Esophagus squamous epithelium (tissue), 5 donors: ENCODE measurements at regions not wholly inside any gene's neighbourhood (a gene's known extent, or its start where the extent isn't known, plus 50 kb on each side); places are given as distances from the start of the nearest gene placed in this dataset.
"Not testable (repeated sequence)": the region's sequence is repeated elsewhere in the genome, so short reads cannot be mapped to it uniquely, and the experiment has no call there.

Source experiments
- DNase-seq: peaks from one replicate; lab custom pipeline; 2025; lab: John Stamatoyannopoulos, UW
- H3K27ac ChIP-seq, 4 donors: fragments of 200-600 bp; sonication (generic); one replicate each; pipeline ENCODE4 v1.5.1; 2016 to 2019; ENCODE audit warnings: mild to moderate bottlenecking in 1 of 4
- H3K27me3 ChIP-seq, 4 donors: fragments of 200-600 bp; sonication (generic); 1 replicate in 3 of 4; 2 replicates in 1 of 4; pipeline versions ENCODE4 v1.5.1 to v1.6.0; 2017 to 2021; ENCODE audit warnings: antibody characterized with exemption in 1 of 4
- H3K36me3 ChIP-seq, 3 donors: fragments of 200-600 bp; sonication (generic); one replicate each; pipeline ENCODE4 v1.5.1; 2016 to 2019
- H3K4me1 ChIP-seq, 3 donors: fragments of 200-600 bp; sonication (generic); one replicate each; pipeline ENCODE4 v1.5.1; 2017 to 2019
- H3K4me3 ChIP-seq, 4 donors: fragments of 200-600 bp; sonication (generic); 1 replicate in 3 of 4; 2 replicates in 1 of 4; pipeline ENCODE4 v1.5.1; 2016 to 2019; ENCODE audit warnings: mild to moderate bottlenecking in 2 of 4, moderate library complexity in 1 of 4
- H3K9me3 ChIP-seq, 3 donors: fragments of 200-600 bp; sonication (generic); one replicate each; pipeline ENCODE4 v1.5.1; 2016 to 2019
- POLR2A ChIP-seq, 4 donors: fragments of 450-650 bp; IDR thresholded peaks; one replicate each; pipeline ENCODE4 v1.6.1; 2017; ENCODE audit warnings: antibody characterized with exemption in 4 of 4, mild to moderate bottlenecking in 4 of 4, moderate library complexity in 3 of 4
- WGBS, 2 donors: methylation state at CpG; one replicate each; pipeline ENCODE4 v1.1.5; 2018; 5-methylcytosine and 5-hydroxymethylcytosine counted together
- intact Hi-C: fragments of 100-400 bp; cut with DNase I; formaldehyde crosslinking; loops from one replicate; pipeline ENCODE4 v1.15.0; 2022
- TF ChIP-seq, protein P1 (sequence below), 6 experiments: fragments of 450-650 bp in 4 of 6; fragments of 200-600 bp in 2 of 6; sonication (generic) in 2 of 6; IDR thresholded peaks; one replicate each; pipeline ENCODE4 v1.5.1; 2016 to 2019; ENCODE audit warnings: antibody characterized with exemption in 6 of 6, mild to moderate bottlenecking in 4 of 6, moderate library complexity in 4 of 6
- donor health status: DM: yes; HTN: yes; CAD: no.

DNA sequence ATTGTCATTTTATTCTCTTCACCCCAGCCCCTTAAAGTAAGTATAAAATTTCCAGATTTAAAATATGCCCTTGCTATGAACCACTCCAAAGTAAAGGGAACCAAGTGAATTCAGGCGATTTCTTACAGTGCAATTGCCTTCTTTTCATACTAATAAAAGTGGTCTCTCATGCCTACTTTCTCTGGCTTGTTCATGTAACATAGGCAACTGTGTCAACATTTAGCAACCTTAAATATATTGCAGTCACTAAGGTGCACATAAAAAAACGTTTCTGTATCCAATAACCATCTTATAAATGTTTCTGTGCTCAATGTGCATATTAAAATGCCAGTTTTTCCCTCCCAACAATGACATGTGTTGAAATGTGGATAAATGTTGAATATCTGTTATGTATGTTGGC, 271.6 kb upstream of the DCN start:
- intact Hi-C loops: no loop called here
- DNase-seq: no peak
- H3K27me3 ChIP-seq: no peaks in the 10 kb centered on the region
- H3K4me1 ChIP-seq: no peaks in the 10 kb centered on the region
- TF ChIP-seq POLR2A (IDR thresholded peaks at IDR 0.05): no peak
- TF ChIP-seq, protein P1, sequence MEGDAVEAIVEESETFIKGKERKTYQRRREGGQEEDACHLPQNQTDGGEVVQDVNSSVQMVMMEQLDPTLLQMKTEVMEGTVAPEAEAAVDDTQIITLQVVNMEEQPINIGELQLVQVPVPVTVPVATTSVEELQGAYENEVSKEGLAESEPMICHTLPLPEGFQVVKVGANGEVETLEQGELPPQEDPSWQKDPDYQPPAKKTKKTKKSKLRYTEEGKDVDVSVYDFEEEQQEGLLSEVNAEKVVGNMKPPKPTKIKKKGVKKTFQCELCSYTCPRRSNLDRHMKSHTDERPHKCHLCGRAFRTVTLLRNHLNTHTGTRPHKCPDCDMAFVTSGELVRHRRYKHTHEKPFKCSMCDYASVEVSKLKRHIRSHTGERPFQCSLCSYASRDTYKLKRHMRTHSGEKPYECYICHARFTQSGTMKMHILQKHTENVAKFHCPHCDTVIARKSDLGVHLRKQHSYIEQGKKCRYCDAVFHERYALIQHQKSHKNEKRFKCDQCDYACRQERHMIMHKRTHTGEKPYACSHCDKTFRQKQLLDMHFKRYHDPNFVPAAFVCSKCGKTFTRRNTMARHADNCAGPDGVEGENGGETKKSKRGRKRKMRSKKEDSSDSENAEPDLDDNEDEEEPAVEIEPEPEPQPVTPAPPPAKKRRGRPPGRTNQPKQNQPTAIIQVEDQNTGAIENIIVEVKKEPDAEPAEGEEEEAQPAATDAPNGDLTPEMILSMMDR (IDR thresholded peaks at IDR 0.05): no peak
- H3K36me3 ChIP-seq: no peaks in the 10 kb centered on the region
- H3K27ac ChIP-seq: no peak overlapping the region
- 44 to 60% methylated on average over 2 of the region's 2 CpGs for WGBS, 2 donors
- H3K9me3 ChIP-seq: peaks cover 0 to 4% (median 0%) of the 10 kb centered on the region in 3 donors
- no peak overlapping the region for H3K4me3 ChIP-seq

DNA sequence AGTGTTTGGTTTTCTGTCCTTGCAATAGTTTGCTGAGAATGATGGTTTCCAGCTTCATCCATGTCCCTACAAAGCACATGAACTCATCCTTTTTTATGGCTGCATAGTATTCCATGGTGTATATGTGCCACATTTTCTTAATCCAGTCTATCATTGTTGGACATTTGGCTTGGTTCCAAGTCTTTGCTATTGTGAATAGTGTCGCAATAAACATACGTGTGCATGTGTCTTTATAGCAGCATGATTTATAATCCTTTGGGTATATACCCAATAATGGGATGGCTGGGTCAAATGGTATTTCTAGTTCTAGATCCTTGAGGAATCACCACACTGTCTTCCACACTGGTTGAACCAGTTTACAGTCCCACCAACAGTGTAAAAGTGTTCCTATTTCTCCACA, 269.8 kb upstream of the DCN start:
- intact Hi-C loops, H3K4me1 ChIP-seq, H3K27ac ChIP-seq, H3K27me3 ChIP-seq, H3K36me3 ChIP-seq, H3K4me3 ChIP-seq, DNase-seq, H3K9me3 ChIP-seq: not testable (repeated sequence)
- WGBS, 2 donors: 64 to 100% methylated on average over 1 to 2 of the region's 2 CpGs

DNA sequence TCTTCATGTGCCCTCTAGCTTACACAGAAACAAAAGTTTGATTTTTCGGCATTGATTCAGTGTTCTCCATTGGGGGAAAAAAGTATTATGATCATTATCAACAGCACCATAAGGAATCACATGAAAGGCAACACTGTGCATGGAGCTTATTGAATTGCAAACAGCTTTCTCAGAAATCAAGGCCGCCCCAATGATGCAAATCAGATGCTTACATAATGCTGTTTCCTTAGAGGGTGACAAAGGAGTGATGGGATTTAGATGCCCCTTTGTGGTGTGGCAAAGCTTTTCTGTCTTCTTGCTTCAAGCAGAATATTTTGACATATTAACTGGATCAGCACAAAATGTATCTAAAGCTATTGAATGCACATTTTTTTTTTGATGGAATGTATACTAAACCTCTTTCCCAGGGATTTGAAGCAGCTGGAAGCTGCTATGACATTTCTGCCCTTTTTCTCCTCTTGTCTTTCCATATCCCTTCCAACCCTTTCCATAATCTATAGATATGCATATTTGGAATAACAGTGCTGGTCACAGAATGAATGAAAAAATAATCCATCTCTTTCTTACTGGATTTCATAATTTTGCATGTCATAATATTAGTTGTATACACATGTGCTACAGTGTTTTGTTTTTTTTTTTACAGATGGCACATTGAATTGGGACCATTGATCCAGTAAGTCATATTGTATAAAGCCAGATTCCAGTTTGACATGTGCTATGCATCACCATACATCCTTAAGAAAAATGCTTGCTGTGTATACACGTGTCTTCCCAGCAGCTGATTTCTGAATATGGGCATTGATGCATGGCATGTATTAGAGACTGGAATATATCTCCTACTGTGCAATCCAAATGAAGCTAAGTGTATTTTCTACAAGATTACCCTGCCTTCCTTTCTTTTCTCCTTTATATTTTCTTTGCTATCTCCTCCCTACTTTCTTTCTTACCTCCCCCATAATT, 259.7 kb upstream of the DCN start:
- DNase-seq: no peak
- H3K4me1 ChIP-seq: no peaks in the 10 kb centered on the region
- H3K27ac ChIP-seq: no peak overlapping the region
- WGBS, 2 donors: 69 to 73% methylated on average over 3 of the region's 3 CpGs
- no peaks in the 10 kb centered on the region for H3K27me3 ChIP-seq
- no peaks in the 10 kb centered on the region for H3K9me3 ChIP-seq
- intact Hi-C loops: no loop called here
- no peaks in the 10 kb centered on the region for H3K36me3 ChIP-seq
- TF ChIP-seq POLR2A (IDR thresholded peaks at IDR 0.05): no peak
- TF ChIP-seq, protein P1 (IDR thresholded peaks at IDR 0.05): no peak
- no peak overlapping the region for H3K4me3 ChIP-seq

DNA sequence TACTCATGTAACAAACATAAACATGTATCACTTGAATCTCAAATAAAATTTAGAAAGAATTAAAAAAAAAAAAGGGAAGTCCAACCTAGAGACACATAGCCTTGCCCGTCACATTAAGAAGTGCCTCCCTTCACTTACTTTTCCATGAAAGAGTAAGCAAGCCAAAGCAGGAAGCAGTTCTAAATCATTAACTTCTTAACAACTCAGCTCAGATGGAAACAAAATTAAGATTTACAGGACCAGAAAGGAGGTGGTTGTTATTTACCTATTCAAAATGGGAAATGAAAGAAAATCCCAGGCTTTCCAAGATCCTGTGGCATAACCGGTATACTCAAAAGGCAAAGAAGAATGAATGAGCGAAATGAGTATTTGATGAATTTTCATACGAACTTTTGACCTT, 258.6 kb upstream of the DCN start:
- Histone ChIP-seq H3K27me3 (no peaks in the 10 kb centered on the region), H3K4me3 (no peak overlapping the region), H3K36me3 (no peaks in the 10 kb centered on the region), H3K4me1 (no peaks in the 10 kb centered on the region), H3K9me3 (no peaks in the 10 kb centered on the region), H3K27ac (no peak overlapping the region)
- no peak for TF ChIP-seq POLR2A (IDR thresholded peaks at IDR 0.05)
- TF ChIP-seq, protein P1 (IDR thresholded peaks at IDR 0.05): no peak
- WGBS, 2 donors: 70 to 75% methylated on average over 4 of the region's 4 CpGs
- intact Hi-C loops: no loop called here
- no peak for DNase-seq

DNA sequence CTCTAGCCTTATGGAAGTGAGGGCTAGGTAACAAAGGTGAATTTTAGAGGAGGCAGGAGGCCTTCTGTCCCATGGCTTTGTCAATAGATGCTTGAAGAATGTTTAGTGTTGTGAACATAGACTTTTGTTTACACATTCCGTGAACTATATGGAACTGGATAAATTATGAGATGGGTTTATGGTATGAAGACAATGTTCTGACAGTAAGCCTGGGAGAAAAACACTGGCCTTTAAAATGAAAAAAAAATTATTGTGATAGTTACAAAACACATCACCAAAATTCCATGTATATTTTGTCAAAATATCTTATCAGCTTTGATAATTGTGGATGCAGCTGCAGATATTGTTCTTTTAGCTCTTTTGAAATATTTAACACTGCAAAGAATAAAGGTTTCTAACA, 251.5 kb upstream of the DCN start:
- H3K27me3 ChIP-seq: no peaks in the 10 kb centered on the region
- H3K36me3 ChIP-seq: no peaks in the 10 kb centered on the region
- DNase-seq: no peak
- intact Hi-C loops: no loop called here
- no peak overlapping the region for H3K4me3 ChIP-seq
- no peak overlapping the region for H3K27ac ChIP-seq
- no peaks in the 10 kb centered on the region for H3K9me3 ChIP-seq
- TF ChIP-seq, protein P1 (IDR thresholded peaks at IDR 0.05): no peak
- no peak for TF ChIP-seq POLR2A (IDR thresholded peaks at IDR 0.05)
- WGBS, 2 donors: 88 to 91% methylated on average over 1 of the region's 1 CpG
- H3K4me1 ChIP-seq: no peaks in the 10 kb centered on the region
